ENCODE measurements at regions not wholly inside any gene's neighbourhood (a gene's known extent, or its start where the extent isn't known, plus 50 kb on each side); places are given as distances from the start of the nearest gene placed in this dataset.
"Not testable (repeated sequence)": the region's sequence is repeated elsewhere in the genome, so short reads cannot be mapped to it uniquely, and the experiment has no call there.

DNA sequence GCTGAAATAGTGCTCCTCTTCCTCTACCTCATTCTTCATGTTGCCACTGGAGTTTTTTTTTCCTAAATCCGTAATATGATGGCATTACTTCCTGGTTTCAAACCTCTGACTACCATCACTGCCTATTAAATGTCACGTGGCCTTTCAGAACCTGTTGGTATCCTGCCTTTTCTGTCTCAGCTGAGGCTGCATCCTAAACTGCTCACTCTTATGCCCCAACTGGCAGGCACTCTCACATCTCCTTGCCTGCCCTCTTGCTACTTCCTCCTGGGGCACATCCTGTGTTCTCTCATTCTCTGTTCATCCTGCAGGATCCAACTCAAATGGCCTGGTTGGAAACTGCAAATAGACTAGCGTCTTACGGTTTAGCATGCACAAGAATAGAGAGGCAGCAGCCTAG lies 468.1 kb upstream of the FANCL start:
- Histone ChIP-seq H3K27me3 (ENCODE audit: control insufficient read depth in 1 of 2, insufficient read depth in 2 of 2, low read length in 2 of 2) (no peaks in the 10 kb centered on the region), H3K4me1 (ENCODE audit: insufficient read depth, low read length) (no peaks in the 10 kb centered on the region), H3K36me3 (ENCODE audit: insufficient read depth, low read length) (no peaks in the 10 kb centered on the region), H3K4me3 (ENCODE audit: low read depth in 1 of 2, low read length in 2 of 2) (no peak overlapping the region), H3K27ac (ENCODE audit: low read depth, low read length) (no peak overlapping the region), H3K9me3 (ENCODE audit: low read length) (no peaks in the 10 kb centered on the region), H3K9ac (ENCODE audit: low read length) (no peak overlapping the region)

DNA sequence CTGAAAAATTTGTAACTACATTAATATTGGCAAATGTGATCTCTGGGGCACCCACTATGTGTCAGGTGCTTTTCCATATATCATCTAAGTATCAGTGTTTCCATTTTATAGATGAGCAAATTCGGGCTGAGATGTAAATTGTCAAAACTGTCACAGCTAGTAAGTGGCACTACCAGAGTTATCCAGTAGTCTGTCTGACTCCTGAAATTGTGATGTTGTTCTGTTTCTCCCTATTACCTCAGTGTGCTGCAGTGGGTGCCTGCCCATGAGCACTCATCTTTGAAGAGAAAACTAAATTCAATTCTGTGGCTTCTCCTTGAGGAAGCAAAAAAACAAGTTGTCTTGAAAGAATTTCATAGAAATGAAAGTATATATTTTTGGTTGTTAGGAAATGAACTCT lies 467.4 kb upstream of the FANCL start:
- Histone ChIP-seq H3K9ac (ENCODE audit: low read length) (no peak overlapping the region), H3K9me3 (ENCODE audit: low read length) (no peaks in the 10 kb centered on the region)

DNA sequence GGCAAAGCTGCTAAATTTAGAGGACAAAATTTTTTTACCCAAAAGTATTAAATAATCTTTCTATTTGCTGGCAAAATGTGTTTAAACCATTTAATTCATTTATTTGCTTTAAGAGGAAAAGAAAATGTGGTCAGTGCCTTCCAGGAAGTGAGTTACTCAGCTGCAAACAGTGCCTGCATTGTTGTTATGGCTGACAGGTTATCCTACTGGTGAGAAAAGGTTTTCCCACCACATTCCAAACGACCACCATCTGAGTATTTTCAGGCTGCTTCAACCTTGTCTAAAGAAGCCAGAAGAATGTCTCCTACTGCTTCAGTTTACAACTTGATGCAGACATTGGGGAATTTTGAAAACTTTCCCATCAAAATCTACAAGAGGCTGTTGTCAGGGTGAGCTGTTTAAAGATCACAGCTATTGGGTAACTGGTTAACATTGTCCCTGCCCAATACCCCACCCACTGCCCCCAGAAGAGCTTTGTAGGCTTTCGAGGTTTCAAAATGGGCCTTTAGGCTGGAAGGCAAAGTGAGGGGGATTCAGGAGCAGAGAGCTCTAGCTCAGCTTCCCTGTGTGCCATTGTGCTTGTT lies 461.3 kb upstream of the FANCL start:
- H3K27me3 ChIP-seq (ENCODE audit: control insufficient read depth in 1 of 2, insufficient read depth in 2 of 2, low read length in 2 of 2): no peaks in the 10 kb centered on the region
- H3K4me1 ChIP-seq (ENCODE audit: insufficient read depth, low read length): no peaks in the 10 kb centered on the region
- no peaks in the 10 kb centered on the region for H3K9me3 ChIP-seq (ENCODE audit: low read length)
- H3K36me3 ChIP-seq (ENCODE audit: insufficient read depth, low read length): no peaks in the 10 kb centered on the region
- H3K4me3 ChIP-seq (ENCODE audit: low read depth in 1 of 2, low read length in 2 of 2): no peak overlapping the region
- H3K27ac ChIP-seq (ENCODE audit: low read depth, low read length): no peak overlapping the region
- no peak overlapping the region for H3K9ac ChIP-seq (ENCODE audit: low read length)

More for the DNA sequence above, 467.4 kb upstream of the FANCL start:
- Histone ChIP-seq H3K4me3 (ENCODE audit: low read depth in 1 of 2, low read length in 2 of 2) (no peak overlapping the region), H3K36me3 (ENCODE audit: insufficient read depth, low read length) (no peaks in the 10 kb centered on the region), H3K27ac (ENCODE audit: low read depth, low read length) (no peak overlapping the region), H3K27me3 (ENCODE audit: control insufficient read depth in 1 of 2, insufficient read depth in 2 of 2, low read length in 2 of 2) (no peaks in the 10 kb centered on the region), H3K4me1 (ENCODE audit: insufficient read depth, low read length) (no peaks in the 10 kb centered on the region)

DNA sequence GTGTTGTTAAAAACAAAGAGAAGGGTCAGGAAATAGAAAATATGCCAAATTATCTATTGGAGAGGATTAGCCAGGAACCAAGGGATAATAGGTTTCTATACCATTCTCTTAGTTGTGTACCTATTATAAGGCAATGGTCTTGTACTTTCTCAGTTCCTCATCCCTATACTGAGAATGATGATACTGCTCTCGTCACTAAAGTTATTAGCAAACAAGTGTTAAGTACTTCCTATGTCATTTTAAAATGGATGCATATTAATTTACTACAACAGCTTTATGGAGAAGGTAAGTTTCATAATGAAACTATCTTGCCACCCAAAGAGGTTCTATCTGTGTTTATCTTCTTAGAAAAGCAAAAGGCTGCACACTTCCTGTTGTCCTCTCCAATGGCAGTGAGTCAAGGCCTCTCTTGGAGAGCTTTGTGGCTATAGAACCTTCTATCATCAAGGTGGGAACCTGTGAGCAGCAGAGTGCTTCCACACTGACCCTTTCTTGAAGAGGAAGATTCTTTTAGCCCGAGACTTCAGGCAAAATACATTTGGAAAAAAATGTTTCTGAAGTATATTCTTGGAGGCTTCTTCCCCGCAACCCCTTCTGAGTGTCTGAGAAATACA lies 460.7 kb upstream of the FANCL start:
- Histone ChIP-seq H3K9me3 (ENCODE audit: low read length) (no peaks in the 10 kb centered on the region), H3K4me1 (ENCODE audit: insufficient read depth, low read length) (no peaks in the 10 kb centered on the region), H3K27ac (ENCODE audit: low read depth, low read length) (no peak overlapping the region), H3K36me3 (ENCODE audit: insufficient read depth, low read length) (no peaks in the 10 kb centered on the region), H3K27me3 (ENCODE audit: control insufficient read depth in 1 of 2, insufficient read depth in 2 of 2, low read length in 2 of 2) (no peaks in the 10 kb centered on the region), H3K4me3 (ENCODE audit: low read depth in 1 of 2, low read length in 2 of 2) (no peak overlapping the region), H3K9ac (ENCODE audit: low read length) (no peak overlapping the region)

DNA sequence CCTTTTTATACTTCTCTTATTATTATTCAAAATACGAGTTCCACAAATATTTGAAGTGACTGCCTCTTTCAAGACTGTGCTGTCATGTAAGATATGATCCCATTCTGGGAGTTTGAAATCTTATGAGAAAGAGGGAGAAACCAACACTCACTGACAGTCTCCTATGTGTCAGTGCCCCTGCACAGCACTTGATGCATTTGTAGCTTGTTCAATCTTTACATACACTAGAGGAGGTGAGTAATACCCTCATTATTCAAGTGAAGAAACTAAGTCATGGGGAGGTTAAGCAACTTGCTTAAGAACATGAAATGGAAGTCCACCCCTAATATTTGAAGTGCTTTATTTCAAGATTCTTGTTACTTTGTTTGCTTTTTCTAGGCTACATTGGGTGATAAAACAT lies 459.5 kb upstream of the FANCL start:
- Histone ChIP-seq H3K4me1 (ENCODE audit: insufficient read depth, low read length) (no peaks in the 10 kb centered on the region), H3K9me3 (ENCODE audit: low read length) (no peaks in the 10 kb centered on the region), H3K27me3 (ENCODE audit: control insufficient read depth in 1 of 2, insufficient read depth in 2 of 2, low read length in 2 of 2) (no peaks in the 10 kb centered on the region), H3K4me3 (ENCODE audit: low read depth in 1 of 2, low read length in 2 of 2) (no peak overlapping the region), H3K9ac (ENCODE audit: low read length) (no peak overlapping the region), H3K36me3 (ENCODE audit: insufficient read depth, low read length) (no peaks in the 10 kb centered on the region), H3K27ac (ENCODE audit: low read depth, low read length) (no peak overlapping the region)

DNA sequence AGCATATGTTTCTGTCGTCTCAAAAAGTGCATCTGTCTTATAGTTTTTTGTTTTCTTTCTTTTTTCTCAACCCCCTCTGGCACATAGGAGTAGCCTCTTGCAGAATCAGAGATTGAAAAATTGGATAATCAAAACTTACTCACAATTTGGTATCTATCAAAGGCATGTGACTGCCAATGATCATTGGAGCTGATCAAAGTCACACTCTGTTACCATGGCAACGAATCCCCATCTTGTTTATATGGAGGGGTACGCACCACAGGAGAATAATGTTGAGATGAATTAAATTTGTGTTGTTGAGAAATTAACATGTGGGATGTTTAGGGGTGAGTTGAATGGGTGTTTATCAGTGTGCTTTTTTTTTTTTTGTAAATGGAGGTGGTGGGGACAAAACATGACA lies 458.3 kb upstream of the FANCL start:
- Histone ChIP-seq H3K4me1 (ENCODE audit: insufficient read depth, low read length) (no peaks in the 10 kb centered on the region), H3K4me3 (ENCODE audit: low read depth in 1 of 2, low read length in 2 of 2) (no peak overlapping the region), H3K36me3 (ENCODE audit: insufficient read depth, low read length) (no peaks in the 10 kb centered on the region), H3K9ac (ENCODE audit: low read length) (no peak overlapping the region), H3K9me3 (ENCODE audit: low read length) (no peaks in the 10 kb centered on the region), H3K27ac (ENCODE audit: low read depth, low read length) (no peak overlapping the region), H3K27me3 (ENCODE audit: control insufficient read depth in 1 of 2, insufficient read depth in 2 of 2, low read length in 2 of 2) (no peaks in the 10 kb centered on the region)

DNA sequence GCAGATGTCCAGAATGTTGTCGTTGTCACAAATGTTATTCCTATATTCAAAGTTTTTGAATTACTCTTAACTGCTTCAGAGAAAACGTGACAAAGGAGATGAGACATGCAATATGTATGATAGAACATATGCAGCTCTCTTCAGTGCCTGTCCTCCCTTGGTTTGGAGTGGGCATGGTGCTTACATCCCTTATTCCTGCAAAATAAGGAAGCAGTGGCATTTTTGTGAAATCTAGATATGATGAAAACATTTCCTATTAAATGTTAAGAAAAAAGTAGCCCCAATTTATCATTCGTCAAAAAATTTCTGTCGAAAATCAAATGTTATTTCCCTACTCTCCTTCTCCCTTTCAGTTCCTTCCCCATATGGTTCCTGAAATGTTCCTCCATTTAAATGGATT lies 457.5 kb upstream of the FANCL start:
- no peaks in the 10 kb centered on the region for H3K4me1 ChIP-seq (ENCODE audit: insufficient read depth, low read length)
- no peaks in the 10 kb centered on the region for H3K36me3 ChIP-seq (ENCODE audit: insufficient read depth, low read length)
- H3K27ac ChIP-seq (ENCODE audit: low read depth, low read length): no peak overlapping the region
- no peaks in the 10 kb centered on the region for H3K27me3 ChIP-seq (ENCODE audit: control insufficient read depth in 1 of 2, insufficient read depth in 2 of 2, low read length in 2 of 2)
- H3K9me3 ChIP-seq (ENCODE audit: low read length): no peaks in the 10 kb centered on the region
- H3K4me3 ChIP-seq (ENCODE audit: low read depth in 1 of 2, low read length in 2 of 2): no peak overlapping the region
- H3K9ac ChIP-seq (ENCODE audit: low read length): no peak overlapping the region

DNA sequence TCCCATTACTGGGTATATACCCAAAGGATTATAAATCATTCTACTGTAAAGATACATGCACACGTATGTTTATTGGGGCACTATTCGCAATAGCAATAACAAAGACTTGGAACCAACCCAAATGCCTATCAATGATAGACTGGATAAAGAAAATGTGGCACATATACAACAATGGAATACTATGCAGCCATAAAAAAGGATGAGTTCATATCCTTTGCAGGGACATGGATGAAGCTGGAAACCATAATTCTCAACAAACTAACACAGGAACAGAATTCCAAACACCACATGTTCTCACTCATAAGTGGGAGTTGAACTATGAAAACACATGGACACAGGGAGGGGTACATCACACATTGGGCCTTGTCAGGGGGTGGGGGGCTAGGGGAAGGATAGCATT lies 453.0 kb upstream of the FANCL start:
- H3K9ac ChIP-seq (ENCODE audit: low read length); H3K36me3 ChIP-seq (ENCODE audit: insufficient read depth, low read length); H3K4me3 ChIP-seq (ENCODE audit: low read depth in 1 of 2, low read length in 2 of 2); H3K27ac ChIP-seq (ENCODE audit: low read depth, low read length); H3K4me1 ChIP-seq (ENCODE audit: insufficient read depth, low read length); H3K27me3 ChIP-seq (ENCODE audit: control insufficient read depth in 1 of 2, insufficient read depth in 2 of 2, low read length in 2 of 2); H3K9me3 ChIP-seq (ENCODE audit: low read length): not testable (repeated sequence)

DNA sequence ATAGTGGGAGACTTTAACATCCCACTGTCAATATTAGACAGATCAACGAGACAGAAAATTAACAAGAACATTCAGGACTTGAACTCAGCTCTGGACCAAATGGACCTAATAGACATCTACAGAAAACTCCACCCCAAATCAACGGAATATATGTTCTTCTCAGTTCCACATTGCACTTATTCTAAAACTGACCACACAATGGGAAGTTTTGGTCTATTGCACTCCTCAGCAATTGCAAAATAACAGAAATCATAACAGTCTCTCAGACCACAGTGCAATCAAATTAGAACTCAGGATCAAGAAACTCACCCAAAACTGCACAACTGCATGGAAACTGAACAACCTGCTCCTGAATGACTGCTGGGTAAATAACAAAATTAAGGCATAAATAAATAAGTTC lies 449.9 kb upstream of the FANCL start:
- H3K9ac ChIP-seq (ENCODE audit: low read length); H3K9me3 ChIP-seq (ENCODE audit: low read length); H3K4me1 ChIP-seq (ENCODE audit: insufficient read depth, low read length); H3K36me3 ChIP-seq (ENCODE audit: insufficient read depth, low read length); H3K4me3 ChIP-seq (ENCODE audit: low read depth in 1 of 2, low read length in 2 of 2); H3K27me3 ChIP-seq (ENCODE audit: control insufficient read depth in 1 of 2, insufficient read depth in 2 of 2, low read length in 2 of 2); H3K27ac ChIP-seq (ENCODE audit: low read depth, low read length): not testable (repeated sequence)

DNA sequence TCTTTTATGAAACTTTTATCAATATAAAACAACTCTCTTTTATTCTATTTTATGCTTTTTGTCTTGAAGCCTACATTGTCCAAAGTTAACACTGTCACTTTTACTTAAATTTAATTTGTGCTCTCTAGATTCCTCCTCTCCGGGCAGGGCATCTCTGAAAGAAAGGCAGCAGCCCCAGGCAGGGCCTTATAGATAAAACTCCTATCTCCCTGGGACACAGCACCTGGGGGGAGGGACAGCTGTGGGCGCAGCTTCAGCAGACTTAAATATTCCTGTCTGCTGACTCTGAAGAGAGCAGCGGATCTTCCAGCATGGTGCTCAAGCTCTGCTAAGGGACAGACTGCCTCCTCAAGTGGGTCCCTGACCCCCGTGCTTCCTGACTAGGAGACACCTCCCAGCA lies 447.7 kb upstream of the FANCL start:
- no peak overlapping the region for H3K4me3 ChIP-seq (ENCODE audit: low read depth in 1 of 2, low read length in 2 of 2)
- H3K9ac ChIP-seq (ENCODE audit: low read length): no peak overlapping the region
- H3K27me3 ChIP-seq (ENCODE audit: control insufficient read depth in 1 of 2, insufficient read depth in 2 of 2, low read length in 2 of 2): no peaks in the 10 kb centered on the region

DNA sequence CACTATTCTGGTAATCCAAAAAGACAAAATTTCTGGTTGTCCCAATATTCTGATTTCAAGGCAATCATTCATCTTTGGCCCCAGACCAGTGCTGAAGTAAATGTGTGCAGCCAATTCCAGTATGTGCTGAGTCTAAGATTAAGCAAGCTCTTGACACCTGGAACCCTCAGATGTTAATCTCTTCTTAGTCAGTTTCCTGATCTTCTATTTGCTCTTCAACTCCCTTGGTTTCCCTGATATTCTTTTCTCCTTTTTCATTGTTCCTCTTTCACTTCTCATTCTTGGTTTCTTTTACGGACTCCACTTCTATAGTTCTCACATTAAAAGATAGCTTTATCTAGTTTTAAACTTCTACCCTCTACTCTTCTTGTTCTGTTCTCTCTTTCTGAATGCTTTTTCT lies 445.7 kb upstream of the FANCL start:
- Histone ChIP-seq H3K9me3 (ENCODE audit: low read length) (no peaks in the 10 kb centered on the region), H3K4me1 (ENCODE audit: insufficient read depth, low read length) (no peaks in the 10 kb centered on the region), H3K27ac (ENCODE audit: low read depth, low read length) (no peak overlapping the region), H3K27me3 (ENCODE audit: control insufficient read depth in 1 of 2, insufficient read depth in 2 of 2, low read length in 2 of 2) (no peaks in the 10 kb centered on the region), H3K9ac (ENCODE audit: low read length) (no peak overlapping the region), H3K36me3 (ENCODE audit: insufficient read depth, low read length) (no peaks in the 10 kb centered on the region), H3K4me3 (ENCODE audit: low read depth in 1 of 2, low read length in 2 of 2) (no peak overlapping the region)

More for the DNA sequence above, 447.7 kb upstream of the FANCL start:
- H3K36me3 ChIP-seq (ENCODE audit: insufficient read depth, low read length): no peaks in the 10 kb centered on the region
- no peaks in the 10 kb centered on the region for H3K9me3 ChIP-seq (ENCODE audit: low read length)
- no peaks in the 10 kb centered on the region for H3K4me1 ChIP-seq (ENCODE audit: insufficient read depth, low read length)
- no peak overlapping the region for H3K27ac ChIP-seq (ENCODE audit: low read depth, low read length)

DNA sequence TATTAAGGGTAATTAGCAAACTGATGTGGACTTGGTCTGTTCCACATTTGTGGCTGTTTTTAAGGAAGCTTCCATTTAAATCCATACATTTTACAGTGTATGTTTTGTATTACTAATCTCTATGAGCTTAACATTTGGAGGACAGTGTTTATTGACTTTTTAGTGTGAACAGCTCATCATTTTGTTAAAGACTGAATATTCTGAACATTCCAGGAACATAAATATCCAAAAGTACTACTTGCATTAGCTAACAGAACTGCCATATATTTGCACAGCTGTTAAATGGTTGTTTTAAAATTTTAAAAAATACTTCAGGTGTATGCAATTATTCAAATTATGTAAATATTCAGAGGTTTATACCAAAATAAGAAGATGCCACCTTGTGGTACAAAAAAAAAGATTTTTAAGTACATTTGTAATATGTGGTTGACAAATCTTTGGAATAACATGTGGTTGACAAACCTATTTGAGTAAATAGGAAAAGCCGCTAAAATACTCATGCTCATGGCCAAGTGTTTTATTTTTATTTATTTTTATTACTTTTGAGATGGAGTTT lies 439.7 kb upstream of the FANCL start:
- H3K9ac ChIP-seq (ENCODE audit: low read length): no peak overlapping the region
- H3K4me3 ChIP-seq (ENCODE audit: low read depth in 1 of 2, low read length in 2 of 2): no peak overlapping the region
- no peaks in the 10 kb centered on the region for H3K4me1 ChIP-seq (ENCODE audit: insufficient read depth, low read length)
- H3K27ac ChIP-seq (ENCODE audit: low read depth, low read length): no peak overlapping the region
- H3K36me3 ChIP-seq (ENCODE audit: insufficient read depth, low read length): no peaks in the 10 kb centered on the region
- H3K27me3 ChIP-seq (ENCODE audit: control insufficient read depth in 1 of 2, insufficient read depth in 2 of 2, low read length in 2 of 2): no peaks in the 10 kb centered on the region
- no peaks in the 10 kb centered on the region for H3K9me3 ChIP-seq (ENCODE audit: low read length)

Measured in muscle layer of colon (tissue), 2 donors.